MM.1S (cell line): ENCODE measurements at regions not wholly inside any gene's neighbourhood (a gene's known extent, or its start where the extent isn't known, plus 50 kb on each side); places are given as distances from the start of the nearest gene placed in this dataset.

ENCODE experiments used
- DNase-seq: peaks from one replicate; pipeline ENCODE4 v3.0.0-alpha.2; 2015
- H2AFZ ChIP-seq: fragments of 300-600 bp; sonication (generic); 2 replicates; pipeline ENCODE4 v1.6.0; 2016; ENCODE audit warnings: antibody characterized with exemption, low read length
- H3F3A ChIP-seq: fragments of 300-600 bp; sonication (generic); 2 replicates; pipeline ENCODE4 v1.6.1; 2016; ENCODE audit warnings: mild to moderate bottlenecking, antibody characterized with exemption, low read length, moderate library complexity, mixed read lengths; ENCODE audit not compliant: insufficient read depth
- H3K27ac ChIP-seq: fragments of 300-600 bp; sonication (generic); 2 replicates; pipeline ENCODE4 v1.5.1; 2016; ENCODE audit warnings: mild to moderate bottlenecking, low read length
- H3K27me3 ChIP-seq: fragments of 300-600 bp; sonication (generic); replicated peaks from 2 replicates; pipeline ENCODE4 v1.6.0; 2016; ENCODE audit warnings: low read length; ENCODE audit not compliant: insufficient read depth
- H3K36me3 ChIP-seq: fragments of 300-600 bp; sonication (generic); replicated peaks from 2 replicates; pipeline ENCODE4 v1.6.1; 2016; ENCODE audit warnings: mild to moderate bottlenecking, low read length, mixed read lengths; ENCODE audit not compliant: insufficient read depth
- H3K4me1 ChIP-seq: fragments of 300-600 bp; sonication (generic); 2 replicates; pipeline ENCODE4 v1.6.1; 2016; ENCODE audit warnings: low read length, mixed read lengths
- H3K4me2 ChIP-seq: fragments of 300-600 bp; sonication (generic); 2 replicates; pipeline ENCODE4 v1.6.0; 2016; ENCODE audit warnings: low read depth, low read length
- H3K4me3 ChIP-seq: fragments of 300-600 bp; sonication (generic); 2 replicates; pipeline ENCODE4 v1.5.1; 2016; ENCODE audit warnings: low read length, mixed read lengths
- H3K79me2 ChIP-seq: fragments of 300-600 bp; sonication (generic); 2 replicates; pipeline ENCODE4 v1.6.1; 2016; ENCODE audit warnings: mixed run types, low read length, mixed read lengths
- H3K9ac ChIP-seq: fragments of 300-600 bp; sonication (generic); 2 replicates; pipeline ENCODE4 v1.6.1; 2016; ENCODE audit warnings: low read length, mixed read lengths
- H3K9me2 ChIP-seq: fragments of 300-600 bp; sonication (generic); replicated peaks from 2 replicates; pipeline ENCODE4 v1.6.1; 2016; ENCODE audit warnings: mild to moderate bottlenecking, low read length, mixed read lengths; ENCODE audit not compliant: insufficient read depth
- H3K9me3 ChIP-seq: fragments of 300-600 bp; sonication (generic); replicated peaks from 2 replicates; pipeline ENCODE4 v1.6.1; 2016; ENCODE audit warnings: mild to moderate bottlenecking, low read length, mixed read lengths; ENCODE audit not compliant: insufficient read depth
- H4K20me1 ChIP-seq: fragments of 300-600 bp; sonication (generic); 2 replicates; pipeline ENCODE4 v1.6.1; 2016; ENCODE audit warnings: mild to moderate bottlenecking, low read length, moderate library complexity, mixed read lengths; ENCODE audit not compliant: insufficient read depth
- EZH2 ChIP-seq: fragments of 300-600 bp; sonication (generic); optimal IDR thresholded peaks from 2 replicates; pipeline ENCODE3; 2017; ENCODE audit warnings: low read depth, mild to moderate bottlenecking, antibody characterized with exemption, low read length, mixed read lengths
- EZH2phosphoT487 ChIP-seq: fragments of 300-600 bp; sonication (generic); IDR thresholded peaks from 2 replicates; pipeline ENCODE4 v1.6.1; 2018; ENCODE audit warnings: antibody characterized with exemption, low read length
- TF ChIP-seq, protein P1 (sequence below): fragments of 300-600 bp; sonication (generic); IDR thresholded peaks from 2 replicates; pipeline ENCODE4 v1.5.1; 2016; ENCODE audit warnings: antibody characterized with exemption, low read length, mixed read lengths

DNA sequence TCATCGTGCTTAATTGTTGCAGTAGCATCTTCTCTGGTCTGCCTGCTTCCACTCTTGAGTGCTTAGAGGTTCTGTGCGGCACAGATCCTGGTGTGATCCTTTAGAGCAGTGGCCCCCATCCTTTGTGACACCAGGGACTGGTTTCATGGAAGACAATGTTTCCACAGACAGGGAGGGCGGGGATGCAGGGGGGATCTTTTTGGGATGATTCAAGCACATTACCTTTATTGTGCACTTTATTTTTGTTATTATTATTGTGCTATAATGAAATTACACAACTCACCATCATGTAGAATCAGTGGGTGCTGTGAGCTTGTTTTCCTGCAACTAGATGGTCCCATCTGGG lies 76.8 kb upstream of the SHANK2 start:
- Histone ChIP-seq H4K20me1 (no peaks in the 10 kb centered on the region), H3K9ac (no peak overlapping the region), H3K4me1 (no peaks in the 10 kb centered on the region), H3K79me2 (no peaks in the 10 kb centered on the region), H3K36me3 (no peaks in the 10 kb centered on the region), H2AFZ (no peak overlapping the region), H3F3A (no peaks in the 10 kb centered on the region), H3K4me2 (no peak overlapping the region), H3K27ac (no peak overlapping the region), H3K9me2 (no peaks in the 10 kb centered on the region), H3K9me3 (no peaks in the 10 kb centered on the region), H3K27me3 (peaks cover 79% of the 10 kb centered on the region), H3K4me3 (no peak overlapping the region)
- TF ChIP-seq EZH2phosphoT487 (no peak), EZH2 (no peak)
- TF ChIP-seq, protein P1, sequence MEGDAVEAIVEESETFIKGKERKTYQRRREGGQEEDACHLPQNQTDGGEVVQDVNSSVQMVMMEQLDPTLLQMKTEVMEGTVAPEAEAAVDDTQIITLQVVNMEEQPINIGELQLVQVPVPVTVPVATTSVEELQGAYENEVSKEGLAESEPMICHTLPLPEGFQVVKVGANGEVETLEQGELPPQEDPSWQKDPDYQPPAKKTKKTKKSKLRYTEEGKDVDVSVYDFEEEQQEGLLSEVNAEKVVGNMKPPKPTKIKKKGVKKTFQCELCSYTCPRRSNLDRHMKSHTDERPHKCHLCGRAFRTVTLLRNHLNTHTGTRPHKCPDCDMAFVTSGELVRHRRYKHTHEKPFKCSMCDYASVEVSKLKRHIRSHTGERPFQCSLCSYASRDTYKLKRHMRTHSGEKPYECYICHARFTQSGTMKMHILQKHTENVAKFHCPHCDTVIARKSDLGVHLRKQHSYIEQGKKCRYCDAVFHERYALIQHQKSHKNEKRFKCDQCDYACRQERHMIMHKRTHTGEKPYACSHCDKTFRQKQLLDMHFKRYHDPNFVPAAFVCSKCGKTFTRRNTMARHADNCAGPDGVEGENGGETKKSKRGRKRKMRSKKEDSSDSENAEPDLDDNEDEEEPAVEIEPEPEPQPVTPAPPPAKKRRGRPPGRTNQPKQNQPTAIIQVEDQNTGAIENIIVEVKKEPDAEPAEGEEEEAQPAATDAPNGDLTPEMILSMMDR, result no peak
- no peak for DNase-seq

DNA sequence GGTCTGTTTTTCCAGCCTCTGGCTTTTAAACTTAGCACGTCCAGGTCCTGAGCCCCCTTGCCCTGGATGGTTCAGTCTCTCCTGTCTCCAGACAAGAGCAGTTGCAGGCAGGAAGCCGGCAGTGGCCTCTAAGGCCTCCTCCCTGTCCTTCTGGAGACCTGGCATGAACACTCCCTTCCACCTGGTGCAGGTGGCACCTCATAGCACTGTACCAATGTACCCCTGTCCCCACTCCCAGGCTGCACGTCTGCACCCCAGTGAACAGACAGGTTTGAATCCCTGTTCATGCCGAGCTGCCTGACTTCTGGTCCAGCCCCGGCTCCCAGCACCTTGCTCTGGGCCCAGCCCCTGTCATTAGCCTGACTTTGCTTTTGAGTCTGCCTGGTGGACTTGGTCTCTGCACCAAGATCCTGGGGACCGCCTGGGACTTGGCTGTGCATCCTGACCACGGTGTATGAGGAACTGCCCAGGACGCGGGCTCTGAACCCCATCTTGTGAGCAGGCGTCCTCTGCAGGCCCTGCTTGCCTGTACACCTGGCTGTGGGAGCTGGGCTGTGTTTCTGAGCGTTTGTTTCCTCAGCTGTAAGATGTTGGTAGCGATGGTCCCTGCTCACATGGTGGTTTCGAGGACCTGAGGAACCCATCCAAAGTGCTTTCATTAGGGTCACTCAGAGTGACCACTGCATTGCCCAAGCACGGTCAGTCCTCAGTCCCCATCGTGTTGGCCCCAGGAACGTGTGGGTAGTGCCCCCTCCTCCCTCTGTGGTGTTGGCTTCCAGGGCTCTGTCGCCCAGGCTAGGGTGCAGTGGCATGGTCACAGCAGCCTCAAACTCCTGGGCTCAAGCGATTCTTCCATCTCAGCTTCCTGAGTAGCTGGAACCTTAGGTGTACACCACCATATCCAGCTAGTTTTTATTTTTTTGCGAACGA lies 75.0 kb upstream of the SHANK2 start:
- H3K4me3 ChIP-seq, result no peak overlapping the region
- H2AFZ ChIP-seq, result no peak overlapping the region
- no peaks in the 10 kb centered on the region for H3K36me3 ChIP-seq

DNA sequence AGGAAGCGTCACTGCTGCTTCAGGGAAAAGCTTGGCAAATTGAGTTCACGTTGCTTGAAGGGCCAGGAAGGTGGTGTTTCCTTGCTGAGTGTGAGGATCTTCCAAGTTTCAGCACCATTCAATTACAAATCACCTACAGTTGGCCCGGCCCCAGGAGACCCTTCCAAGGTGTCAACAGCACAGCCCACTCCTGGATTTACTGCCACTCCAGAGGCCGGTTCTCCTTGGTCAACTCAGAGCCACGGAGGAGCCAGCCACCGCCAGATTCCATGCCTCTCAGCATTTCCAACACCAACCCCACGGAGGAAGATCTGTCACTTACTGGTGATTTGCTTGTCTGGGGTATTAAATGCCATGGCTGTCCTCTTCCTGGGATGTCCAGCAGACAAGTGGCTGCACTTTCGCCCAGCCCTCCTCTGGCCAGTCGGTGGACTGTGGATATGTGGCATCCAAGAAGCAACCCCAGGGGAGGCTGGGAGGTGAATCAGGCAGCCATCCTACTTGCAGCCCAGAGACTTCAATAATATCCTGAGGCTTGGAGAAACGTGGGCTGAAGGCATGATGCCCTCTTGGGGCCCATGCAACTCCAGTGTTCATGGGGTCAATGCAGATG lies 74.1 kb upstream of the SHANK2 start:
- Histone ChIP-seq H3K27me3 (peaks cover 87% of the 10 kb centered on the region), H4K20me1 (no peaks in the 10 kb centered on the region), H2AFZ (no peak overlapping the region), H3K9me2 (no peaks in the 10 kb centered on the region), H3F3A (no peaks in the 10 kb centered on the region), H3K27ac (no peak overlapping the region), H3K79me2 (no peaks in the 10 kb centered on the region), H3K9me3 (no peaks in the 10 kb centered on the region), H3K4me3 (no peak overlapping the region), H3K9ac (no peak overlapping the region), H3K4me2 (no peak overlapping the region), H3K36me3 (no peaks in the 10 kb centered on the region), H3K4me1 (no peaks in the 10 kb centered on the region)
- no peak for DNase-seq
- no peak for TF ChIP-seq EZH2
- TF ChIP-seq, protein P1, result no peak
- no peak for TF ChIP-seq EZH2phosphoT487

More for the DNA sequence above, 75.0 kb upstream of the SHANK2 start:
- no peak for DNase-seq
- no peaks in the 10 kb centered on the region for H3K9me2 ChIP-seq
- H3K79me2 ChIP-seq, result no peaks in the 10 kb centered on the region
- no peak overlapping the region for H3K9ac ChIP-seq
- no peak overlapping the region for H3K4me2 ChIP-seq
- H3K27ac ChIP-seq, result no peak overlapping the region
- H3F3A ChIP-seq, result no peaks in the 10 kb centered on the region
- H3K4me1 ChIP-seq, result no peaks in the 10 kb centered on the region
- peaks cover 86% of the 10 kb centered on the region for H3K27me3 ChIP-seq
- no peaks in the 10 kb centered on the region for H3K9me3 ChIP-seq
- TF ChIP-seq, protein P1, result no peak
- H4K20me1 ChIP-seq, result no peaks in the 10 kb centered on the region
